HFF-Myc (cell line): ENCODE measurements at regions not wholly inside any gene's neighbourhood (a gene's known extent, or its start where the extent isn't known, plus 50 kb on each side); places are given as distances from the start of the nearest gene placed in this dataset.

Source experiments
- DNase-seq: peaks from one replicate; pipeline ENCODE4 v3.0.0-alpha.2; 2011; ENCODE audit warnings: low read depth; ENCODE audit errors: extremely low read depth
- H3K4me3 ChIP-seq: replicated peaks from 2 replicates; pipeline ENCODE4 v1.5.1; 2011; ENCODE audit warnings: low read depth, mild to moderate bottlenecking, control low read depth, low read length
- TF ChIP-seq, protein P1 (sequence below): IDR thresholded peaks from 2 replicates; pipeline ENCODE4 v1.5.1; 2012; ENCODE audit warnings: mild to moderate bottlenecking, low read depth, low read length, control low read depth; ENCODE audit errors: missing control alignments

GRCh38 chr1:199857108-199857507 is 170.4 kb upstream of the NR5A2 start:
- TF ChIP-seq, protein P1, sequence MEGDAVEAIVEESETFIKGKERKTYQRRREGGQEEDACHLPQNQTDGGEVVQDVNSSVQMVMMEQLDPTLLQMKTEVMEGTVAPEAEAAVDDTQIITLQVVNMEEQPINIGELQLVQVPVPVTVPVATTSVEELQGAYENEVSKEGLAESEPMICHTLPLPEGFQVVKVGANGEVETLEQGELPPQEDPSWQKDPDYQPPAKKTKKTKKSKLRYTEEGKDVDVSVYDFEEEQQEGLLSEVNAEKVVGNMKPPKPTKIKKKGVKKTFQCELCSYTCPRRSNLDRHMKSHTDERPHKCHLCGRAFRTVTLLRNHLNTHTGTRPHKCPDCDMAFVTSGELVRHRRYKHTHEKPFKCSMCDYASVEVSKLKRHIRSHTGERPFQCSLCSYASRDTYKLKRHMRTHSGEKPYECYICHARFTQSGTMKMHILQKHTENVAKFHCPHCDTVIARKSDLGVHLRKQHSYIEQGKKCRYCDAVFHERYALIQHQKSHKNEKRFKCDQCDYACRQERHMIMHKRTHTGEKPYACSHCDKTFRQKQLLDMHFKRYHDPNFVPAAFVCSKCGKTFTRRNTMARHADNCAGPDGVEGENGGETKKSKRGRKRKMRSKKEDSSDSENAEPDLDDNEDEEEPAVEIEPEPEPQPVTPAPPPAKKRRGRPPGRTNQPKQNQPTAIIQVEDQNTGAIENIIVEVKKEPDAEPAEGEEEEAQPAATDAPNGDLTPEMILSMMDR, result no peak
- H3K4me3 ChIP-seq, result no peak overlapping the region
- no peak for DNase-seq

DNA sequence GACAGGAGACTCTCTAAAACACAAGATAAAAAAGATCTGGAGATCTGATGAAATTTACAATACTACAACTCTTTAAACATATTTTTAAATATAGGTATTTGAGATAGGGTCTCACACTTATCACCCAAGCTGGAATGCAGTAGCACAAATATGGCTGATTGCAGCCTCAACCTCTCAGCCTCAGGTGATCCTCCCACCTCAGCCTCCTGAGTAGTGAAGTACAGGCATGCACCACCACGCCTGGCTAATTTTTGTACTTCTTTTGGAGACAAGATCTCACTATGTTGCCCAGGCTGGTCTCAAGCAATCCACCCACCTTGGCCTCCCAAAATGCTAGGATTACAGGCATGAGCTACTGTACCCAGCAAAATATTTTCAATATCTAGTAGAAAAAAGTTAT is 170.0 kb upstream of the NR5A2 start:
- DNase-seq, result no peak
- TF ChIP-seq, protein P1, result no peak
- H3K4me3 ChIP-seq, result no peak overlapping the region

DNA sequence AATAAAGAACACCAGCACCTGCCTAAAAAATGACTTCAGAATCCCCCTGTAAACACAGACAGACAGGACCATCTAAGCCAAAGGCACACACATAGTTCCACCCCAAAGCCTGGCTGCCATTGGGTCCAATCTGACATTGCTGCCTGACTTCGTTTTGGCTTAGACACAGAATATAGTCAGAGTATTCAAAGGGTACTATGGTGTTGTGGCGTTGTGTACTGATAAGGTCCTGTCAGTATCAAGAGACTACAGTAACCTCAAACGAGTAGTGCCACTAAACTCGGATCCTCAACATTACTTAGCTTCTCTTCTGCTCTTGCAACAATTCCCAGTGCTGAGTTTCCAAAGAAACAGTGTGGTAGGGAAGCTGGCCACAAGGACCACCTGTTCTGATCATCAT is 169.3 kb upstream of the NR5A2 start:
- TF ChIP-seq, protein P1, result no peak
- H3K4me3 ChIP-seq, result no peak overlapping the region
- DNase-seq, result no peak

DNA sequence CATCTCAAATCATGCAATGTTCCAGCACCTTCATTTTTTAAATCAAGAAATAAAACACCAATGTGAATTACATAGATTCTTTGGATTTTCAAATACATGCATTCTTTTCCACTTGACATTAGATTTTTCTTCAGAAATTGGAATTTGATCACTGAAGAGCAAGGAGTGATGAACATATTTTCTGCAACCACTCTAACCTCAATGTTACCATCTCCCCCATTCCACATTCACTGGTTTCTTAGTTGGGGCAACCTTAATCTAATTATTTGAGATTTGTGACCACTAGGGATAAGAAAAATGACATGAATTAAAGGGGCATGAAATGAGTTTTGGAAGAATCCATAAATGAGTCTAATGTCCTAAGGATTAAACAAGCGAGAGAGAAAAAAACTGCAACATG is 168.7 kb upstream of the NR5A2 start:
- no peak for DNase-seq
- no peak overlapping the region for H3K4me3 ChIP-seq
- TF ChIP-seq, protein P1, result no peak

- H3K4me3 ChIP-seq, result no peak overlapping the region
- DNase-seq, result peak; percentile 64
- TF ChIP-seq, protein P1, result no peak
Measured at GRCh38 chr1:199859491-199859933, 168.0 kb upstream of the NR5A2 start.

GRCh38 chr1:199861020-199861795 is 166.3 kb upstream of the NR5A2 start:
- TF ChIP-seq, protein P1, result no peak
- DNase-seq, result no peak
- no peak overlapping the region for H3K4me3 ChIP-seq
